ENCODE measurements at regions not wholly inside any gene's neighbourhood (a gene's known extent, or its start where the extent isn't known, plus 50 kb on each side); places are given as distances from the start of the nearest gene placed in this dataset.

DNA sequence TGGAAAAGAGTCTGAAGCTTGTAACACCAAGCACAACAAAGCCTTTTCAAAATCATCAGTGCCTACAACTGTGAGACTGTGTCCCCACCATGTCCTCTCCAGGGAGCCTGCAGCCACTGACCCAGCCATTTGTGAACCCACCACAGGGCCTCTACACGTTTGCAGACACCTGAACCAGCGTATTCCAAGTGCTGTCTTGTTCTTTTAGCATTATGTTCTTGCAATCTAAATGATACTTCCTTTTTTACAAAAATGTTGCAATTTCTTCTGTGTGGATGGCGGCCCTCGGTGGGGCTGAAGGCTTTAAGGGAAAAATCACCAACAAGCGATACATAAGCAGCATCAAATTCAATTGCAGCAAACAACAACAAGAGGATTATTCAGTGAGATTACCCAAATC lies 403.2 kb upstream of the MGMT start:
- no peak for TF ChIP-seq CTCF (IDR thresholded peaks at IDR 0.05)
- no peak for TF ChIP-seq POLR2A (IDR thresholded peaks at IDR 0.05)
